Fibroblast of the aortic adventitia (primary cell): ENCODE measurements at regions not wholly inside any gene's neighbourhood (a gene's known extent, or its start where the extent isn't known, plus 50 kb on each side); places are given as distances from the start of the nearest gene placed in this dataset.

ENCODE experiments used
- DNase-seq: peaks from one replicate; pipeline ENCODE4 v3.0.0-alpha.2; 2010; ENCODE audit warnings: low read depth
- H3K4me3 ChIP-seq: 2 replicates; pipeline ENCODE4 v1.5.1; 2011; ENCODE audit warnings: low read depth, mild to moderate bottlenecking, control low read depth, low read length, moderate library complexity
- TF ChIP-seq, protein P1 (sequence below): IDR thresholded peaks from 2 replicates; pipeline ENCODE4 v1.5.1; 2011; ENCODE audit warnings: mild to moderate bottlenecking, low read length, control low read depth, inconsistent platforms; ENCODE audit not compliant: insufficient read depth

DNA sequence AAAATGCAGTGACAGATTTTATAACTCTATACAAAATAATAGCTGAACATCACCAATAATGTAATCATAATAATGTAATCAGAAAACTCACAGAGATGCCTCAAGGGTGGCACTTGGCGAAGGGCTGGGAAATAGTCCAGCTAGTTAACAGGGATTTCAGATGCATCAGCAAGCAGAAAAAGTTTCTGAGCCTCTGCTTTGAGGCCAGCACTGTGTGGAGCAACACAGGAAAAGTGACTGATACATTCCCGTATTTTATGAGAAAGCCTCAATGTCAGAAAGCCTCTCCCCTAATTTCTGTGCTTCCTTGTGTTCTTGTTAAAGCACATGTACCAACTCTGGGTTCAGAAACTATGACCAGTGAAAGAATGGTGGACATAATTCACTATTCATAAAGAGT, 304.8 kb downstream of the VPS13C start:
- DNase-seq, result no peak
- TF ChIP-seq, protein P1, sequence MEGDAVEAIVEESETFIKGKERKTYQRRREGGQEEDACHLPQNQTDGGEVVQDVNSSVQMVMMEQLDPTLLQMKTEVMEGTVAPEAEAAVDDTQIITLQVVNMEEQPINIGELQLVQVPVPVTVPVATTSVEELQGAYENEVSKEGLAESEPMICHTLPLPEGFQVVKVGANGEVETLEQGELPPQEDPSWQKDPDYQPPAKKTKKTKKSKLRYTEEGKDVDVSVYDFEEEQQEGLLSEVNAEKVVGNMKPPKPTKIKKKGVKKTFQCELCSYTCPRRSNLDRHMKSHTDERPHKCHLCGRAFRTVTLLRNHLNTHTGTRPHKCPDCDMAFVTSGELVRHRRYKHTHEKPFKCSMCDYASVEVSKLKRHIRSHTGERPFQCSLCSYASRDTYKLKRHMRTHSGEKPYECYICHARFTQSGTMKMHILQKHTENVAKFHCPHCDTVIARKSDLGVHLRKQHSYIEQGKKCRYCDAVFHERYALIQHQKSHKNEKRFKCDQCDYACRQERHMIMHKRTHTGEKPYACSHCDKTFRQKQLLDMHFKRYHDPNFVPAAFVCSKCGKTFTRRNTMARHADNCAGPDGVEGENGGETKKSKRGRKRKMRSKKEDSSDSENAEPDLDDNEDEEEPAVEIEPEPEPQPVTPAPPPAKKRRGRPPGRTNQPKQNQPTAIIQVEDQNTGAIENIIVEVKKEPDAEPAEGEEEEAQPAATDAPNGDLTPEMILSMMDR, result no peak

DNA sequence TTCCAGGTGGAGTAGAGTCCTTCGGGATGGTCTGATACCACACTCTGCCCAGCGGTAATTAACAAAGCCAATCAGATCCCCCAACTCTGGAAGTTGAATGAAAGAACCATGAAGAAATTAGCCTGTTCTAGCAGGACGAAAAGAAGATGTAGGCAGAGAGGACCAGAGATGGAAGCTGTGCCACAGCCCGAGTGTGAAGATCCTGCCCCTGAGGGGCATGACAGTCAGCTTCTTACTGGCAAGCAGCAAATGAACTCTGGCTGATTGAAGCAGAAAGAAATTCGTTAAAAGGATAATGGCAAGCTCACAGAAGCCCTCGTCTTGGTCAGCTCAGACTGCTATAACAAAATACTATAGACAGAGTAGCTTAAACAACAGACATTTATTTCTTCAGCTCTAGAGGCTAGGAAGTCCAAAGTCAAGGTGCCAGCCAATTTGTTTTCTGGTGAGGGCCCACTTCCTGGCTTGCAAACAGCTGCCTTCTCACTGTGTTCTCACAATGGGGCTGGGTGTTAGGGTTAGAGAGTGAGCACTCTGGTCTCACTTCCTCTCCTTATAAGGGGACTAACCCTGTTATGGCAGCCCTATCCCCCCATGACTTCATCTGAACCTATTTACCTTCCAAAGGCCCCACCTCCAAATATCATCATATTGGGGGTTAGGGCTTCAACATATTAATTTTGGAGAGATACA, 307.1 kb downstream of the VPS13C start:
- no peak for DNase-seq
- TF ChIP-seq, protein P1, result no peak
- H3K4me3 ChIP-seq, result no peak overlapping the region

More for the DNA sequence above, 304.8 kb downstream of the VPS13C start:
- no peak overlapping the region for H3K4me3 ChIP-seq

DNA sequence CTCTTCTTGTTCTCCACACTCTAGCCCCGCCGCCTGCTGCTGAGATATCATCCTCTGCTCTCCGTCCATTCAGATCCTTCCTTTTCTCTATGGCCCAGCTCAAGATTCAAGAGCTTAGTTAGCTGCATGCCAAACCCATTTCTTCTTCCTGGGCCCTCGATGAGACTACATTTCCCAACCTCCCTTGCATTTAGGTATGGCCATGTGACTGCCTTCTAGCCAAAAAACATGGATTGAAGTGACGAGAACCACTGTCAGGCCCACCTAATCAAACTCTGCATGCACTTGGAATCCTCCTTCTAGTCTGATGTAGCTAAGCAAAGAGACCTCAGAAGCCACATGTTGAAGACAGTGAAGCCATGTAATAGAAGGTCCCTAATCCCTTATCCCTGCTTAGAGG, 308.2 kb downstream of the VPS13C start:
- TF ChIP-seq, protein P1, result no peak
- H3K4me3 ChIP-seq, result no peak overlapping the region
- no peak for DNase-seq

DNA sequence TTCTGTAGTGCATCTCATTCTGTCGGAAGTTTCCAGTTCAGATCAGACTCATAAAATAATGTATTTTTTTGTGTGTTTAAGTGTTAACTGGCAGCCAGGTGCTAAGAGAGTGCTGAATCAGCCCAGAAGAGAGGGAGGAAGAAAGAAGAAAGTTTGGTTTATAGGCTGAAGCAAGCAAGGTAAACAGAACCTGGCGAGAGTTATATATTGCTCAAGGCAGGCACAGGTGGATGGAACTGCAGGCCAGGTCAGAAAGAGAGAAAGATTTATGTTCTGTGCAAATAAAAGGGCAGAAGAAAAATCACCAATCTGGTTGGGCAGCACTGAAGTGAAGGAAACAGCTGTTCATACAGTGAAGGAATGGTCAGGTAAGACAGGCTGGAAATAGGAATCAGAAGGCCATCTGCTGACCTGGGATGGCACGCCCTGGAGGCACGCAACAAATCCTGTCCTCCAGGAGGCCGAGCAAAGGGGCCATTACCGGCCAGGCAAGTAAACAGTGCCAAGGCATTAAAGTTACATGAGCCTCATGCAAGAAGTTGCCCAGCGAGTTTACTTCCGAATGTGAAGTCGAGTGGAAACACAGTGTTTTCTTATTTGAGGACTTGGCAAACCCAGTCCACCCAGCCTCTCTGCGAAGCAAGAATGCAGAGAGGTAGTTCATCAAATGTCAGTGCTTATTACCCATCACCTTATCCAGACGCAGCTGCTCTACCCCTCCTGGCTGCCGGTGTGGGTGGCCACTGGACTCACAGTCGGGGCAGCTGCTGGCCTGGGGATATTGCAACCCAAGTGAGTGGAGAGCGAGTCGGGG, 309.8 kb downstream of the VPS13C start:
- TF ChIP-seq, protein P1, result no peak
- H3K4me3 ChIP-seq, result no peak overlapping the region
- DNase-seq, result no peak

DNA sequence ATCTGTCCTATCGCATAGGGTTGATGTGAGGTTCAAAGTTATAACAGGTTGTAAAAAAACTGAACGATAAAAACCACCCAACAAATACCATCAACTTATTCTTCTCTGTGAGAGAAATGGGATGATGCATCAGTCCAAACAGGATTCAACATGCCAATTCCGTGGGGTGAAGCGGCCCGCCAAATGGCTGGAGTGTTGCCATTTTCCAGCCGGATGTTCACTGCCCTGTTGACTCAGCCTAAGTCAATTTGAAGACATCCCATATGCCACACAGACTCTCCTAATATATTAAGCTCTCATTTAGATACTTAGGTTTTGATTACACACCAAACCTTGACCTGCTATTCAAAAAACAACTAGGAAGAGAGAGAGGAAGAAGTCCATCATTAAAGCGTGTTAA, 311.1 kb downstream of the VPS13C start:
- H3K4me3 ChIP-seq, result no peak overlapping the region
- DNase-seq, result no peak
- TF ChIP-seq, protein P1, result no peak

DNA sequence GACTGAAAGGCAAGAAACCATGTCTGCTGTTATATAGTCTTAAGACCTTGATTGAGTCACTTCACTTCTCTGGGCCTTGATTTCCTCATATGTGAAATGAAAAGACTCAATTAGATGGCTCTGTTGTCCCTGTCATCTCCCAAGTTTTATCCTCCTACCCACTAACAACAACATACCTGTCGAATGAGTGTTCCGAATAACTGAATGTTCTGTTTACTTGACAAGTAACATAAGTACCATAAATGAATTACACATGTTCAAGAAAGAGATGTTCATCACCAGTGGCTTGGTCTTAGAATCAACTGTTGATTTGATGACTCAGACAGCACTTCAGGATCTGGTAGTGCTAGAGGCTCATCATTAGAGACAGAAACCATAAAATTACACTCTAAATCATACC, 311.7 kb downstream of the VPS13C start:
- no peak for DNase-seq
- no peak overlapping the region for H3K4me3 ChIP-seq
- TF ChIP-seq, protein P1, result no peak
